H1 (cell line): ENCODE measurements at regions not wholly inside any gene's neighbourhood (a gene's known extent, or its start where the extent isn't known, plus 50 kb on each side); places are given as distances from the start of the nearest gene placed in this dataset.

ENCODE experiments used
- CTCF ChIA-PET: fragments of 300-600 bp; sonication (Branson Sonifier 250); formaldehyde crosslinking; loops from one replicate; lab custom pipeline; 2021; ENCODE audit not compliant: partially characterized antibody; lab: Charles Lee
- POLR2A ChIA-PET: fragments of 300-600 bp; sonication (Branson Sonifier 250); formaldehyde crosslinking; loops from one replicate; lab custom pipeline; 2021; ENCODE audit warnings: inconsistent platforms; ENCODE audit not compliant: partially characterized antibody; lab: Charles Lee
- DNase-seq, 2 experiments: peaks; one replicate each; pipeline versions ENCODE4 v3.0.0 to v3.0.0-alpha.2; 2010 to 2022; ENCODE audit warnings: low spot score in 2 of 2, low read depth in 1 of 2, mixed read lengths in 1 of 2
- FAIRE-seq: peaks from 2 replicates; lab custom pipeline; 2011; peaks lifted over from hg19 to GRCh38; lab: Jason Lieb, UNC
- H2AFZ ChIP-seq: 2 replicates; pipeline ENCODE4 v1.8.1; 2012; ENCODE audit warnings: low read length, inconsistent platforms
- H2AK5ac ChIP-seq: 2 replicates; pipeline ENCODE4 v1.6.1; 2013; ENCODE audit warnings: low read depth, low read length
- H2BK120ac ChIP-seq: replicated peaks from 2 replicates; pipeline ENCODE3; 2013; ENCODE audit warnings: low read depth, low read length, inconsistent platforms
- H2BK12ac ChIP-seq: 2 replicates; pipeline ENCODE4 v1.6.1; 2013; ENCODE audit warnings: low read depth, low read length
- H2BK15ac ChIP-seq: 2 replicates; pipeline ENCODE4 v1.6.1; 2013; ENCODE audit warnings: low read length
- H2BK20ac ChIP-seq: 2 replicates; pipeline ENCODE4 v1.6.1; 2013; ENCODE audit warnings: low read length
- H2BK5ac ChIP-seq: 2 replicates; pipeline ENCODE4 v1.6.1; 2013; ENCODE audit warnings: low read depth, low read length
- H3K14ac ChIP-seq: 2 replicates; pipeline ENCODE4 v1.6.1; 2013; ENCODE audit warnings: inconsistent platforms; ENCODE audit not compliant: insufficient read length
- H3K18ac ChIP-seq: 2 replicates; pipeline ENCODE4 v1.6.1; 2013; ENCODE audit warnings: low read length; ENCODE audit errors: extremely low read depth
- H3K23ac ChIP-seq: 2 replicates; pipeline ENCODE4 v1.6.1; 2013; ENCODE audit warnings: inconsistent platforms; ENCODE audit not compliant: insufficient read length
- H3K23me2 ChIP-seq: 2 replicates; pipeline ENCODE4 v1.6.1; 2013; ENCODE audit warnings: low read depth, low read length
- H3K27ac ChIP-seq: 2 replicates; pipeline ENCODE4 v1.6.1; 2011; ENCODE audit warnings: low read depth, low read length, inconsistent platforms
- H3K27me3 ChIP-seq, 4 experiments: replicated peaks in 1 of 4; 1 replicate in 1 of 4; 2 replicates in 3 of 4; pipeline versions ENCODE4 v1.6.1 to v1.8.1; 2011 to 2013; ENCODE audit warnings: low read length in 3 of 4, mild to moderate bottlenecking in 3 of 4, inconsistent platforms in 2 of 4, mixed read lengths in 2 of 4, moderate library complexity in 1 of 4; ENCODE audit not compliant: control insufficient read depth in 3 of 4, insufficient read depth in 3 of 4; ENCODE audit errors: extremely low read depth in 1 of 4
- H3K36me3 ChIP-seq, 4 experiments: 2 replicates each; pipeline versions ENCODE4 v1.6.1 to v1.8.1; 2011 to 2013; ENCODE audit warnings: mild to moderate bottlenecking in 4 of 4, low read length in 3 of 4, moderate library complexity in 2 of 4, control low read depth in 1 of 4, inconsistent platforms in 1 of 4; ENCODE audit not compliant: insufficient read depth in 4 of 4, control insufficient read depth in 2 of 4
- H3K4ac ChIP-seq: replicated peaks from 2 replicates; pipeline ENCODE3; 2013; ENCODE audit warnings: low read length, low read depth, mixed read lengths, inconsistent platforms; ENCODE audit not compliant: insufficient read length
- H3K4me1 ChIP-seq, 4 experiments: replicated peaks in 1 of 4; 1 replicate in 1 of 4; 2 replicates in 3 of 4; pipeline versions ENCODE4 v1.6.1 to v1.8.1; 2011 to 2013; ENCODE audit warnings: low read length in 3 of 4, inconsistent platforms in 2 of 4, mixed read lengths in 1 of 4; ENCODE audit not compliant: insufficient read depth in 4 of 4, control insufficient read depth in 3 of 4
- H3K4me2 ChIP-seq, 2 experiments: 2 replicates each; pipeline versions ENCODE4 v1.6.1 to v1.8.1; 2011 to 2013; ENCODE audit warnings: low read depth in 2 of 2, low read length in 2 of 2, control low read depth in 1 of 2, inconsistent platforms in 1 of 2, mild to moderate bottlenecking in 1 of 2; ENCODE audit not compliant: insufficient read depth in 1 of 2
- H3K4me3 ChIP-seq, 4 experiments: fragments of 200-600, 300-600 bp in 1 of 4; sonication (generic), shearing (Covaris generic), sonication (Bioruptor Twin) in 1 of 4; 2 replicates each; pipeline versions ENCODE4 v1.5.1 to v1.8.1; 2011 to 2016; ENCODE audit warnings: low read length in 4 of 4, low read depth in 3 of 4, control low read depth in 2 of 4, inconsistent platforms in 2 of 4, mild to moderate bottlenecking in 2 of 4, mixed read lengths in 1 of 4, moderate library complexity in 1 of 4; ENCODE audit not compliant: insufficient read depth in 2 of 4; ENCODE audit errors: extremely low read depth in 1 of 4
- H3K56ac ChIP-seq: replicated peaks from 2 replicates; pipeline ENCODE3; 2013; ENCODE audit warnings: low read depth, mild to moderate bottlenecking, mixed read lengths, low read length, inconsistent platforms; ENCODE audit not compliant: insufficient read length
- H3K79me1 ChIP-seq: 2 replicates; pipeline ENCODE4 v1.6.1; 2013; ENCODE audit warnings: low read depth, low read length, control low read depth
- H3K79me2 ChIP-seq, 2 experiments: 2 replicates each; pipeline versions ENCODE4 v1.6.1 to v1.8.1; 2012 to 2013; ENCODE audit warnings: low read length in 2 of 2, mild to moderate bottlenecking in 2 of 2, inconsistent platforms in 1 of 2; ENCODE audit not compliant: insufficient read depth in 2 of 2, control insufficient read depth in 1 of 2
- H3K9ac ChIP-seq, 4 experiments: replicated peaks in 1 of 4; 1 replicate in 1 of 4; 2 replicates in 3 of 4; pipeline versions ENCODE4 v1.6.1 to v1.8.1; 2011 to 2013; ENCODE audit warnings: low read depth in 3 of 4, low read length in 3 of 4, control low read depth in 2 of 4, mild to moderate bottlenecking in 2 of 4, moderate library complexity in 2 of 4, inconsistent platforms in 1 of 4; ENCODE audit errors: extremely low read depth in 1 of 4
- H3K9me3 ChIP-seq, 2 experiments: 2 replicates each; pipeline versions ENCODE4 v1.6.1 to v1.8.1; 2012 to 2013; ENCODE audit warnings: mild to moderate bottlenecking in 2 of 2, moderate library complexity in 2 of 2, control low read depth in 1 of 2, inconsistent platforms in 1 of 2, low read depth in 1 of 2, low read length in 1 of 2, mixed read lengths in 1 of 2; ENCODE audit not compliant: insufficient read depth in 2 of 2
- H4K20me1 ChIP-seq, 2 experiments: replicated peaks in 1 of 2; 2 replicates each; pipeline versions ENCODE3 to v1.8.1; 2011 to 2013; ENCODE audit warnings: inconsistent platforms in 2 of 2, low read length in 2 of 2, mild to moderate bottlenecking in 1 of 2; ENCODE audit not compliant: insufficient read depth in 2 of 2, control insufficient read depth in 1 of 2
- H4K5ac ChIP-seq: 2 replicates; pipeline ENCODE4 v1.6.1; 2013; ENCODE audit warnings: low read length, low read depth, mixed read lengths, inconsistent platforms; ENCODE audit not compliant: insufficient read length
- H4K8ac ChIP-seq: 2 replicates; pipeline ENCODE4 v1.8.0; 2013; ENCODE audit warnings: mild to moderate bottlenecking, moderate library complexity, low read length, inconsistent platforms; ENCODE audit not compliant: insufficient read depth; ENCODE audit errors: extremely low read depth
- H4K91ac ChIP-seq: replicated peaks from 2 replicates; pipeline ENCODE3; 2013; ENCODE audit warnings: low read length, mixed read lengths, inconsistent platforms; ENCODE audit not compliant: insufficient read length
- GABPA ChIP-seq: IDR thresholded peaks from 2 replicates; pipeline ENCODE4 v1.6.1; 2011; ENCODE audit warnings: mild to moderate bottlenecking, low read length, moderate library complexity, borderline replicate concordance; ENCODE audit not compliant: insufficient read depth
- MAFK ChIP-seq: IDR thresholded peaks from 2 replicates; pipeline ENCODE4 v1.6.1; 2012; ENCODE audit warnings: low read depth, mild to moderate bottlenecking, improper control_type of control experiment, low read length
- MAX ChIP-seq: IDR thresholded peaks from 2 replicates; pipeline ENCODE4 v1.6.1; 2012; ENCODE audit warnings: inconsistent platforms
- SRF ChIP-seq: IDR thresholded peaks from 2 replicates; pipeline ENCODE4 v1.6.1; 2011; ENCODE audit warnings: mild to moderate bottlenecking, low read depth, low read length, moderate library complexity
- TAF7 ChIP-seq: optimal IDR thresholded peaks from 2 replicates; pipeline ENCODE3; 2011; ENCODE audit warnings: low read depth, mild to moderate bottlenecking, inconsistent platforms, low read length, moderate library complexity, borderline replicate concordance
- TCF12 ChIP-seq: IDR thresholded peaks from 2 replicates; pipeline ENCODE4 v1.6.1; 2011; ENCODE audit warnings: low read depth, mild to moderate bottlenecking, low read length
- WGBS, 2 experiments: shearing (Covaris generic) in 1 of 2; methylation state at CpG; one replicate each; pipeline versions ENCODE4 v1.1.6 to v1.1.7; 2013 to 2015; ENCODE audit warnings: low lambda C conversion rate in 2 of 2, mixed read lengths in 2 of 2, inconsistent platforms in 1 of 2, low coverage in 1 of 2, missing lambda C conversion rate in 1 of 2; ENCODE audit not compliant: insufficient replicate concordance in 2 of 2, insufficient coverage in 1 of 2, insufficient read length in 1 of 2; ENCODE audit errors: extremely low coverage in 1 of 2, missing lambda C conversion rate in 1 of 2; 5-methylcytosine and 5-hydroxymethylcytosine counted together

GRCh38 chr12:89098441-89099112 is 253.7 kb downstream of the DUSP6 start:
- no peaks in the 10 kb centered on the region for H3K23me2 ChIP-seq
- no peaks in the 10 kb centered on the region for H3K9me3 ChIP-seq
- no peaks in the 10 kb centered on the region for H4K20me1 ChIP-seq
- no peak overlapping the region for H3K23ac ChIP-seq
- ChIA-PET POLR2A (interaction anchor here (0.7 to 3.3 kb wide), 6 partner anchors 10 to 254 kb away, joined by 3 to 16 read pairs (median 4); partner anchors contain the start of gene DUSP6), CTCF (interaction anchor here (0.9 to 2.4 kb wide), 3 partner anchors 247 to 363 kb away, joined by 3 to 10 read pairs (median 3); no protein-coding TSS in a partner anchor)
- H3K79me2 ChIP-seq: no peaks in the 10 kb centered on the region
- no peak overlapping the region for H2BK120ac ChIP-seq
- no peak overlapping the region for H3K4ac ChIP-seq
- DNase-seq: peak; percentile 53 to 70
- no peak overlapping the region for H2AK5ac ChIP-seq
- 0 out of 2 replicates have a peak overlapping the region, but pooled peaks have one; percentile 5 for H3K27ac ChIP-seq
- WGBS, 2 experiments: 8% methylated on average over 13 of the region's 13 CpGs; no CpG with 5 or more reads in 1 of the 2 experiments
- peak overlapping the region; percentile 14; the same call in 1 of the 2 replicates for H3K18ac ChIP-seq
- H3K79me1 ChIP-seq: no peaks in the 10 kb centered on the region
- no peak overlapping the region for H4K5ac ChIP-seq
- peak overlapping the region in 3 of 4 experiments; percentile 11 to 42 (median 19); a peak in 5 of 8 replicates for H3K4me3 ChIP-seq
- no peaks in the 10 kb centered on the region for H3K36me3 ChIP-seq
- H3K56ac ChIP-seq: no peak overlapping the region
- H2BK20ac ChIP-seq: peak overlapping the region; percentile 80; the same call in 1 of the 2 replicates
- no peak overlapping the region for H2BK15ac ChIP-seq
- no peak overlapping the region for H3K9ac ChIP-seq
- no peak overlapping the region for H2AFZ ChIP-seq
- H3K14ac ChIP-seq: no peak overlapping the region
- FAIRE-seq: peak; percentile 63
- peaks cover 7 to 27% (median 19%) of the 10 kb centered on the region in 4 experiments for H3K4me1 ChIP-seq
- H3K27me3 ChIP-seq: no peaks in the 10 kb centered on the region
- peak overlapping the region; percentile 52; the same call in 1 of the 2 replicates for H2BK12ac ChIP-seq
- H4K91ac ChIP-seq: no peak overlapping the region
- peak overlapping the region; percentile 49; the same call in 1 of the 2 replicates for H2BK5ac ChIP-seq
- H3K4me2 ChIP-seq: peak overlapping the region; percentile 56 to 60
- H4K8ac ChIP-seq: no peak overlapping the region
- TF ChIP-seq GABPA (no peak), MAFK (peak; percentile 26; the same call in 1 of the 2 replicates), TAF7 (no peak), TCF12 (peak; percentile 59; the same call in 1 of the 2 replicates), SRF (no peak), MAX (peak; percentile 51)
